Neural progenitor cell (in vitro differentiated cells): ENCODE measurements at regions not wholly inside any gene's neighbourhood (a gene's known extent, or its start where the extent isn't known, plus 50 kb on each side); places are given as distances from the start of the nearest gene placed in this dataset.

Experiments used
- CTCF ChIP-seq: fragments of 200-600 bp; sonication (generic); IDR thresholded peaks from 2 replicates; pipeline ENCODE4 v1.5.1; 2017; ENCODE audit warnings: antibody characterized with exemption, mild to moderate bottlenecking
- EZH2 ChIP-seq: fragments of 200-600 bp; sonication (generic); IDR thresholded peaks from 2 replicates; pipeline ENCODE4 v1.6.1; 2017; ENCODE audit warnings: antibody characterized with exemption, mild to moderate bottlenecking, moderate library complexity

GRCh38 chr9:16976427-16976826 is 106.0 kb upstream of the BNC2 start:
- no peak for TF ChIP-seq EZH2
- TF ChIP-seq CTCF, result no peak
